ENCODE measurements at regions not wholly inside any gene's neighbourhood (a gene's known extent, or its start where the extent isn't known, plus 50 kb on each side); places are given as distances from the start of the nearest gene placed in this dataset.

- Histone ChIP-seq H3K4me3 (ENCODE audit: low read length) (no peak overlapping the region), H3K27ac (ENCODE audit: low read depth, low read length) (no peak overlapping the region), H3K36me3 (ENCODE audit: control insufficient read depth, insufficient read depth, low read length) (peaks cover 50% of the 10 kb centered on the region), H3K9me3 (ENCODE audit: control insufficient read depth, low read length) (no peaks in the 10 kb centered on the region), H3K4me1 (ENCODE audit: control insufficient read depth, insufficient read depth, low read length) (no peaks in the 10 kb centered on the region), H3K27me3 (ENCODE audit: control insufficient read depth, insufficient read depth, low read length, poor library complexity, severe bottlenecking) (no peaks in the 10 kb centered on the region), H3K9ac (ENCODE audit: extremely low read depth, low read length, poor library complexity, severe bottlenecking) (no peak overlapping the region)
- no peaks in the 10 kb centered on the region for H3K27me3 Mint-ChIP-seq (ENCODE audit: insufficient read depth)
- H3K9me3 Mint-ChIP-seq: no peaks in the 10 kb centered on the region
- DNase-seq: no peak
- TF ChIP-seq CTCF (conservative IDR thresholded peaks at IDR 0.05): no peak
- no peak overlapping the region for H3K27ac Mint-ChIP-seq
- 52 to 83% methylated on average over 3 of the region's 3 CpGs for WGBS, 2 experiments (ENCODE audit: insufficient coverage in 1 of 2, insufficient read length in 1 of 2)
- peaks cover 52% of the 10 kb centered on the region for H3K36me3 Mint-ChIP-seq (ENCODE audit: low read depth)
- H3K4me3 Mint-ChIP-seq: no peak overlapping the region
- H3K4me1 Mint-ChIP-seq: no peaks in the 10 kb centered on the region
Observed at GRCh38 chr20:3297079-3297378, 58.0 kb upstream of the SLC4A11 start.

- Mint-ChIP-seq H3K27ac (peak overlapping the region; percentile 41), H3K27me3 (ENCODE audit: insufficient read depth) (no peaks in the 10 kb centered on the region), H3K36me3 (ENCODE audit: low read depth) (peaks cover 56% of the 10 kb centered on the region), H3K9me3 (no peaks in the 10 kb centered on the region), H3K4me1 (no peaks in the 10 kb centered on the region), H3K4me3 (no peak overlapping the region)
- no peak for DNase-seq
- Histone ChIP-seq H3K27ac (ENCODE audit: low read depth, low read length) (no peak overlapping the region), H3K4me3 (ENCODE audit: low read length) (no peak overlapping the region), H3K9me3 (ENCODE audit: control insufficient read depth, low read length) (no peaks in the 10 kb centered on the region), H3K27me3 (ENCODE audit: control insufficient read depth, insufficient read depth, low read length, poor library complexity, severe bottlenecking) (no peaks in the 10 kb centered on the region), H3K9ac (ENCODE audit: extremely low read depth, low read length, poor library complexity, severe bottlenecking) (no peak overlapping the region), H3K4me1 (ENCODE audit: control insufficient read depth, insufficient read depth, low read length) (no peaks in the 10 kb centered on the region), H3K36me3 (ENCODE audit: control insufficient read depth, insufficient read depth, low read length) (peaks cover 53% of the 10 kb centered on the region)
- no peak for TF ChIP-seq CTCF (conservative IDR thresholded peaks at IDR 0.05)
- 92% methylated on average over 12 of the region's 12 CpGs for WGBS, 2 experiments (ENCODE audit: insufficient coverage in 1 of 2, insufficient read length in 1 of 2)
Observed at GRCh38 chr20:3296261-3297078, 57.5 kb upstream of the SLC4A11 start.

Measured in endodermal cell (in vitro differentiated cells).